SJSA1 (cell line): ENCODE measurements at regions not wholly inside any gene's neighbourhood (a gene's known extent, or its start where the extent isn't known, plus 50 kb on each side); places are given as distances from the start of the nearest gene placed in this dataset.

Source experiments
- DNase-seq, 2 experiments: peaks; one replicate each; pipeline ENCODE4 v3.0.0-alpha.2; 2015 to 2020; ENCODE audit warnings: low spot score in 2 of 2, low read depth in 1 of 2
- H3K27ac ChIP-seq: fragments of 250-450 bp; sonication (Bioruptor Pico); 2 replicates; pipeline ENCODE4 v1.5.1; 2020; ENCODE audit warnings: mild to moderate bottlenecking, moderate library complexity
- H3K27me3 ChIP-seq: fragments of 250-450 bp; sonication (Bioruptor Pico); replicated peaks from 2 replicates; pipeline ENCODE4 v1.5.1; 2020; ENCODE audit warnings: mild to moderate bottlenecking, moderate library complexity
- H3K36me3 ChIP-seq: fragments of 250-450 bp; sonication (Bioruptor Pico); 2 replicates; pipeline ENCODE4 v1.5.1; 2020; ENCODE audit warnings: mild to moderate bottlenecking
- H3K4me1 ChIP-seq: fragments of 250-450 bp; sonication (Bioruptor Pico); replicated peaks from 2 replicates; pipeline ENCODE4 v1.6.1; 2021; ENCODE audit warnings: mild to moderate bottlenecking
- H3K4me3 ChIP-seq: fragments of 250-450 bp; sonication (Bioruptor Pico); 2 replicates; pipeline ENCODE4 v1.5.1; 2020; ENCODE audit warnings: mild to moderate bottlenecking
- H3K9me3 ChIP-seq: fragments of 250-450 bp; sonication (Bioruptor Pico); replicated peaks from 2 replicates; pipeline ENCODE4 v1.5.1; 2020; ENCODE audit warnings: mild to moderate bottlenecking

GRCh38 chr16:54526916-54527315 lies 240.3 kb upstream of the IRX3 start:
- H3K4me1 ChIP-seq = peaks cover 4% of the 10 kb centered on the region; the same call in 1 of the 2 replicates
- H3K36me3 ChIP-seq = no peaks in the 10 kb centered on the region
- no peak overlapping the region for H3K4me3 ChIP-seq
- DNase-seq = peak in 1 of 2 experiments; percentile 18
- no peaks in the 10 kb centered on the region for H3K27me3 ChIP-seq
- peaks cover 8% of the 10 kb centered on the region for H3K9me3 ChIP-seq
- no peak overlapping the region for H3K27ac ChIP-seq

GRCh38 chr16:54526087-54526486 lies 239.5 kb upstream of the IRX3 start:
- no peak for DNase-seq

DNA sequence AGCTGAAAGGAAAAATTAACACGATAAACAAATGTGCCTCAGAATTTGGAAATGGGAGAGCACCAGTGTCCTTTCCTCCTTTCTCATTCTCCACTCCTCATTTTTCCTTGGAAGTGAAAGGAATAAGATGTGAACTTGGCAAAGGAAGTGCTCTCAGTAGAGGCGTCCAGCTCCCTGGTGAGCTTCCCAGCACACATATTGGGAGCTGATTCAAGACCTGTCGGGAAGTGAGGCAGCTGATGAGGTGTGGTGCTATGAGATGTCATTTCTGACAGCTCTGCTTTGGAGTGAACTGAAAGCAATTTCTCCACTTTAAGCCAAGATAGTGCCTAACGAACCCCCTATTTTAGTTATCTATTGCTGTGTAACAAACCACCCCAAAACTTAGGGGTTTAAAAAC lies 238.5 kb upstream of the IRX3 start:
- Histone ChIP-seq H3K4me1 (peaks cover 4% of the 10 kb centered on the region; the same call in 1 of the 2 replicates), H3K4me3 (no peak overlapping the region), H3K9me3 (peaks cover 8% of the 10 kb centered on the region), H3K36me3 (no peaks in the 10 kb centered on the region), H3K27me3 (no peaks in the 10 kb centered on the region), H3K27ac (no peak overlapping the region)
- no peak for DNase-seq

More at GRCh38 chr16:54526087-54526486, 239.5 kb upstream of the IRX3 start:
- peaks cover 4% of the 10 kb centered on the region; the same call in 1 of the 2 replicates for H3K4me1 ChIP-seq
- H3K27me3 ChIP-seq = no peaks in the 10 kb centered on the region
- no peak overlapping the region for H3K4me3 ChIP-seq
- H3K27ac ChIP-seq = no peak overlapping the region
- H3K36me3 ChIP-seq = no peaks in the 10 kb centered on the region
- peaks cover 8% of the 10 kb centered on the region for H3K9me3 ChIP-seq

- DNase-seq = no peak
- peaks cover 4% of the 10 kb centered on the region; the same call in 1 of the 2 replicates for H3K4me1 ChIP-seq
- no peak overlapping the region for H3K4me3 ChIP-seq
- no peaks in the 10 kb centered on the region for H3K36me3 ChIP-seq
- no peaks in the 10 kb centered on the region for H3K27me3 ChIP-seq
- no peak overlapping the region for H3K27ac ChIP-seq
- H3K9me3 ChIP-seq = peaks cover 8% of the 10 kb centered on the region
These were observed 236.0 kb upstream of the IRX3 start for GRCh38 chr16:54522584-54522983.

GRCh38 chr16:54521327-54521726 lies 234.7 kb upstream of the IRX3 start:
- no peak for DNase-seq
- no peaks in the 10 kb centered on the region for H3K27me3 ChIP-seq
- H3K27ac ChIP-seq = no peak overlapping the region
- no peaks in the 10 kb centered on the region for H3K4me1 ChIP-seq
- no peak overlapping the region for H3K4me3 ChIP-seq
- peaks cover 7% of the 10 kb centered on the region for H3K9me3 ChIP-seq
- H3K36me3 ChIP-seq = no peaks in the 10 kb centered on the region

DNA sequence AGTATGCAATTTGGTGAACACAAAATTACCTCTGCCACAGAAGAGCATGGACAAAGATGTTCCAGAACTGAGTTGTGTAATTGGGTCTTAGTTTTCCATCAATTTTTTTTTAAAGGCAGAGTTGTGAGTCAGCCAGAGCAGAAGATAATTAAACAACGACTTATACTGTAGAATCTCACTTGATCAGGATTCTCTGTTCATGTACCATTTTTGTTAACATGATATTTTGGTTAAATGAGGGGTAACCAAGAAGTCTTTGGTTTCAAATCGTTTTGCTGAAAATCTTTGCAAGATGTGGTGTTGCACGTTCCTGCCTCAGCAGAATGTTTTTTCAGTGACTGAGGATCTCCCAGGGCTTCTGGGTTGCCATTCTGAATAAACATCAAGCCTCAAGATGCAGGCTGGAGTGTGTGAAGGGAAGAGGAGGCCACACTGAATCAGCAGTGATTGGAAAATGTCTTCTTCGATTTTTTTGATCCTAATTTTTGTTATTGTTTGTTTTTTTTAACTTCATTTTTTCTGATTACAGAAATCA lies 232.6 kb upstream of the IRX3 start:
- Histone ChIP-seq H3K9me3 (no peaks in the 10 kb centered on the region), H3K4me3 (no peak overlapping the region), H3K27ac (no peak overlapping the region), H3K36me3 (no peaks in the 10 kb centered on the region), H3K4me1 (no peaks in the 10 kb centered on the region), H3K27me3 (no peaks in the 10 kb centered on the region)
- DNase-seq = no peak

DNA sequence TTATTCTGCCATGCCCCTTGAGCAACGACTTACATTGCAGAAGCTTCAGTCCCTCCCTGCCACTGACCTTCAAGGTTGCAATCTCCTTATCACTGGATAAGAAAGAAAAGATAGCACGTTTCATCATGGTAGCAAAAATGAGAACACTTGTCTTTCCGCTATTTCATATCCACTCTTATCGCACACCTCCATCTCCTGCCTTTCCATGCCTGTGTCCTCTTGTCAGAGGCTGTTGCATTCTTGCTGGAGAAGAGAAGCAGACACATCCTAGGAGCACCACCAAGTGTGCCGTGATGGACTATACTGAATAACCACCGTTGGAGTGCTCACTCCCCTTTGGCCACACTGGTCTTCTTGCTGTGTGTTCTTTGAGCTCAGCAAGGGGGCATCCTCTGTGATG lies 230.6 kb upstream of the IRX3 start:
- no peaks in the 10 kb centered on the region for H3K36me3 ChIP-seq
- H3K4me1 ChIP-seq = no peaks in the 10 kb centered on the region
- no peak for DNase-seq
- H3K27ac ChIP-seq = no peak overlapping the region
- H3K9me3 ChIP-seq = no peaks in the 10 kb centered on the region
- no peak overlapping the region for H3K4me3 ChIP-seq
- H3K27me3 ChIP-seq = no peaks in the 10 kb centered on the region

DNA sequence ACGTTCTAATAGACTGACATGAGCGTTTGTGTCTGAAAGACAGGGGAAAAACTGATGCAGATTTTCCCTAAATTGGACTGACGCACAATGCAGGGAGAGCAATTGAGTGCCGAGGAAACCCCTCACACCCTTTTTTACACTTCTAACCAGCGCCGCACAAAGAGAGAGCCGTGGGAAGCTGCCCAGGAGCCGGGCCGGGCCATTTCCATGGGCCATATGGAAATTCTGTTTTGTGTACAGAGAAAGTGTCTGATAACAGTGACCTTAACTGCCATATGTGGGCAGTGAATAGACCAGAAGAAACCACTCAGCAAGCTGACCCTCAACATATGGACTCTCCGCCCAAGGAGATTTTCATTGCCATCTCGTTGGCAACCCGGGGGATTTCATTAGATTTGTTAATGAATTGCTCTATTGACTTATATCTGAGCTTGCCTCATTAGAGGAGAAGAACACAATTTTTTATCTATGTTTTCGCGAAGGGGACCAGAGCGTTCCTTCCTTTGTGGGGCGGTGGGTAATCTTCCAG lies 225.9 kb upstream of the IRX3 start:
- Histone ChIP-seq H3K27ac (no peak overlapping the region), H3K4me3 (no peak overlapping the region), H3K27me3 (no peaks in the 10 kb centered on the region), H3K9me3 (no peaks in the 10 kb centered on the region), H3K4me1 (peaks cover 34% of the 10 kb centered on the region), H3K36me3 (no peaks in the 10 kb centered on the region)
- no peak for DNase-seq

DNA sequence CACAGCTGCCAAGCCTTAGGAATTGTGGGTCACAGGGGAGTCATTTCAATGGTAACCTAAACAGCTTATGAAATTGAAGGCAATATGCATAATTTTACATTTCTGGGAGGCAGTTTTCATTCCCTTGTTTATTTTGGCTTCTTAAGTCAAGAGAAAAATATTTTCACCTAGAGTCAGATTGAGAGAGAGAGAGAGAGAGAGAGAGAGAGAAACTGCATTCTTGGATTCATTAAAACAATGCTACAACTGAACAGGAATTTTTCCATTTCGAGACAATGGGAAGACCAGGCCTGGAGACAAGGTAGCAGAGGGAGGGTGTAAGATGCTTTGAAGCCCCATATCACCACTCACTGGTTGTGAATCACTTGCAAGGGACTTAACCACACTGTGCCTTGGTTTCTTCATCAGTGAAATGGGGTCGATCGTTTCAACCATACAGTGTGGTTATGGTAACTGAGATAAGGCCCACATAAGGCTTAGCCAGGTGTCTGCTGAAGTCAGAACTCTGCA lies 224.7 kb upstream of the IRX3 start:
- Histone ChIP-seq H3K4me3 (no peak overlapping the region), H3K27me3 (no peaks in the 10 kb centered on the region), H3K36me3 (no peaks in the 10 kb centered on the region), H3K9me3 (no peaks in the 10 kb centered on the region), H3K27ac (peak overlapping the region; percentile 65), H3K4me1 (peaks cover 45% of the 10 kb centered on the region)
- DNase-seq = peak; percentile 56 to 76

- H3K4me3 ChIP-seq = no peak overlapping the region
- no peak for DNase-seq
- peaks cover 50% of the 10 kb centered on the region for H3K4me1 ChIP-seq
- peak overlapping the region; percentile 65 for H3K27ac ChIP-seq
- no peaks in the 10 kb centered on the region for H3K9me3 ChIP-seq
- H3K27me3 ChIP-seq = no peaks in the 10 kb centered on the region
- no peaks in the 10 kb centered on the region for H3K36me3 ChIP-seq
These were observed 224.2 kb upstream of the IRX3 start for GRCh38 chr16:54510685-54511221.

- peaks cover 61% of the 10 kb centered on the region for H3K4me1 ChIP-seq
These were observed 222.9 kb upstream of the IRX3 start for GRCh38 chr16:54509456-54509855.

GRCh38 chr16:54508351-54508750 lies 221.8 kb upstream of the IRX3 start:
- Histone ChIP-seq H3K27ac (no peak overlapping the region), H3K4me3 (no peak overlapping the region), H3K9me3 (no peaks in the 10 kb centered on the region), H3K27me3 (no peaks in the 10 kb centered on the region), H3K4me1 (peaks cover 67% of the 10 kb centered on the region), H3K36me3 (no peaks in the 10 kb centered on the region)
- DNase-seq = no peak

More at GRCh38 chr16:54509456-54509855, 222.9 kb upstream of the IRX3 start:
- no peak overlapping the region for H3K4me3 ChIP-seq
- DNase-seq = peak in 1 of 2 experiments; percentile 33
- no peaks in the 10 kb centered on the region for H3K36me3 ChIP-seq
- no peaks in the 10 kb centered on the region for H3K9me3 ChIP-seq
- no peak overlapping the region for H3K27ac ChIP-seq
- no peaks in the 10 kb centered on the region for H3K27me3 ChIP-seq

DNA sequence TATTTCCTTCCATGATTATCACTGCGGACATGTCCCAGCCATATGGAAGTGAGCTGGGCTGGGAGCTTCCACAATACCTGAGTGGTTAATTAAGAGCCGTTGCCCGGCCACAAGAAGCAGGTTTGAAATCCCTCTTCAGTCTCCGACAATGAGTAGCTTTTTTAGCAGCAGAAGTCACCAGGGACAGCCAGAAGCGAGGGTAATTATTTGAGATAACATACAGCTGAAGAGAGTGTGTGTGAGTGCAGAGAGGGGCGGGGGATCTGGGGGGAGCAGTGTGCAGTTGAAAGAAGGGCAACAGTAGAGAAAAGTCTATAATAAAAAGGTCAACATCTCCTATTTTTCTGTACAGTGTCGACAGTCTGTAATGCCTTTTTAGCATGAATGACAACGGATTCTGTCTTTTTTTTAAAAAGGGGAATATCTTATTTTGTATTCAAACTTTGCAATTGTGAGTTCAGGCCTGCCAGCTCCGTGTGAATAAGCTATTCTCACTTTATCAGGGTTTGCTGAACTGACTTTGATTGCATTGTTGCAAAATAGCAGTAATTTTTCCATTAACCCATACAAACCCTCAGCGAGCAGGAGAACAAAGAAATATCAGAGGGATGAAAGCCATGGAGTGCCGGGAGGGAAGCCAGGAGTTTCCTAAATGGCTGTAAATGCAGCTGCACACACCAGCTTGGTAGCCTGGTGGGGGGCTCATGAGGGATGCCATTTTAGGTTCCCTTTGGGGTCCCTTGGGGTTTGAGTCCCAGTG lies 220.3 kb upstream of the IRX3 start:
- peak in 1 of 2 experiments; percentile 28 for DNase-seq
- peaks cover 67% of the 10 kb centered on the region for H3K4me1 ChIP-seq
- H3K27ac ChIP-seq = no peak overlapping the region
- H3K9me3 ChIP-seq = no peaks in the 10 kb centered on the region
- no peaks in the 10 kb centered on the region for H3K27me3 ChIP-seq
- no peaks in the 10 kb centered on the region for H3K36me3 ChIP-seq
- H3K4me3 ChIP-seq = no peak overlapping the region

DNA sequence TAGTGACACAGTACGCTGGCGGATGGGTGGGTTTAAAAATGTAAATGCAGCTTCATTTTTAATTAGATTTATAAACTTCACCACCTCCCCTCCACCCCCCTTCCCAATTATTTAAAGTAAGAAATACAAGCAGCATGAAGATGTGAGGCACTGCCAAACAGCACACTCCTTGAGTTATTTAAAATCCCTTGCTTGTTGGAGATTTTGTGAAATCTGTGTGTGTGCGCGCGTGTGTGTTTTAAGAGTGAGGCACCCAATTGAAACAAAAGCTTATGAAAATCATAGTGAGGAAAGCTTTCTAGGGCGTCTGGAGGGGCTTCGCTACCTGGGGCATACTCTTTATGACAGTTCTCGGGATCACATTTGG lies 219.6 kb upstream of the IRX3 start:
- Histone ChIP-seq H3K4me1 (peaks cover 61% of the 10 kb centered on the region), H3K27me3 (no peaks in the 10 kb centered on the region), H3K4me3 (no peak overlapping the region), H3K9me3 (no peaks in the 10 kb centered on the region), H3K36me3 (no peaks in the 10 kb centered on the region), H3K27ac (no peak overlapping the region)
- peak in 1 of 2 experiments; percentile 14 for DNase-seq
